ENCODE measurements at regions not wholly inside any gene's neighbourhood (a gene's known extent, or its start where the extent isn't known, plus 50 kb on each side); places are given as distances from the start of the nearest gene placed in this dataset.

GRCh38 chr5:135214897-135215616 is 181.0 kb upstream of the PITX1 start:
- no peak for TF ChIP-seq HHEX (CRISPR knock-in tag; IDR thresholded peaks at IDR 0.05)
- TF ChIP-seq, protein P1, sequence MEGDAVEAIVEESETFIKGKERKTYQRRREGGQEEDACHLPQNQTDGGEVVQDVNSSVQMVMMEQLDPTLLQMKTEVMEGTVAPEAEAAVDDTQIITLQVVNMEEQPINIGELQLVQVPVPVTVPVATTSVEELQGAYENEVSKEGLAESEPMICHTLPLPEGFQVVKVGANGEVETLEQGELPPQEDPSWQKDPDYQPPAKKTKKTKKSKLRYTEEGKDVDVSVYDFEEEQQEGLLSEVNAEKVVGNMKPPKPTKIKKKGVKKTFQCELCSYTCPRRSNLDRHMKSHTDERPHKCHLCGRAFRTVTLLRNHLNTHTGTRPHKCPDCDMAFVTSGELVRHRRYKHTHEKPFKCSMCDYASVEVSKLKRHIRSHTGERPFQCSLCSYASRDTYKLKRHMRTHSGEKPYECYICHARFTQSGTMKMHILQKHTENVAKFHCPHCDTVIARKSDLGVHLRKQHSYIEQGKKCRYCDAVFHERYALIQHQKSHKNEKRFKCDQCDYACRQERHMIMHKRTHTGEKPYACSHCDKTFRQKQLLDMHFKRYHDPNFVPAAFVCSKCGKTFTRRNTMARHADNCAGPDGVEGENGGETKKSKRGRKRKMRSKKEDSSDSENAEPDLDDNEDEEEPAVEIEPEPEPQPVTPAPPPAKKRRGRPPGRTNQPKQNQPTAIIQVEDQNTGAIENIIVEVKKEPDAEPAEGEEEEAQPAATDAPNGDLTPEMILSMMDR (CRISPR knock-in tag; IDR thresholded peaks at IDR 0.05) = no peak
- TF ChIP-seq ZBTB7A (CRISPR knock-in tag; IDR thresholded peaks at IDR 0.05) = no peak
- TF ChIP-seq REPIN1 (CRISPR knock-in tag; IDR thresholded peaks at IDR 0.05; ENCODE audit: borderline replicate concordance, low read depth) = no peak
- TF ChIP-seq ZBTB44 (CRISPR knock-in tag; IDR thresholded peaks at IDR 0.05) = no peak
- TF ChIP-seq POLR2AphosphoS5 (IDR thresholded peaks at IDR 0.05; ENCODE audit: low read depth, low read length) = no peak
- TF ChIP-seq, protein P2, sequence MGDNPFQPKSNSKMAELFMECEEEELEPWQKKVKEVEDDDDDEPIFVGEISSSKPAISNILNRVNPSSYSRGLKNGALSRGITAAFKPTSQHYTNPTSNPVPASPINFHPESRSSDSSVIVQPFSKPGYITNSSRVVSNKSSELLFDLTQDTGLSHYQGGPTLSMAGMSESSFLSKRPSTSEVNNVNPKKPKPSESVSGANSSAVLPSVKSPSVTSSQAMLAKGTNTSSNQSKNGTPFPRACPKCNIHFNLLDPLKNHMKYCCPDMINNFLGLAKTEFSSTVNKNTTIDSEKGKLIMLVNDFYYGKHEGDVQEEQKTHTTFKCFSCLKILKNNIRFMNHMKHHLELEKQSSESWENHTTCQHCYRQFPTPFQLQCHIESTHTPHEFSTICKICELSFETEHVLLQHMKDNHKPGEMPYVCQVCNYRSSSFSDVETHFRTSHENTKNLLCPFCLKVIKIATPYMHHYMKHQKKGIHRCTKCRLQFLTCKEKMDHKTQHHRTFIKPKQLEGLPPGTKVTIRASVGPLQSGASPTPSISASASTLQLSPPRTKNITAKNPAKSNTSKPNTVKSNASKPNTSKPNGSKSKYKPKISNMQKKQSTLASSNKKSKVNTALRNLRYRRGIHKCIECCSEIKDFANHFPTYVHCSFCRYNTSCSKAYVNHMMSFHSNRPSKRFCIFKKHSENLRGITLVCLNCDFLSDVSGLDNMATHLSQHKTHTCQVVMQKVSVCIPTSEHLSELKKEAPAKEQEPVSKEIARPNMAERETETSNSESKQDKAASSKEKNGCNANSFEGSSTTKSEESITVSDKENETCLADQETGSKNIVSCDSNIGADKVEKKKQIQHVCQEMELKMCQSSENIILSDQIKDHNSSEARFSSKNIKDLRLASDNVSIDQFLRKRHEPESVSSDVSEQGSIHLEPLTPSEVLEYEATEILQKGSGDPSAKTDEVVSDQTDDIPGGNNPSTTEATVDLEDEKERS (CRISPR knock-in tag; IDR thresholded peaks at IDR 0.05) = no peak
- TF ChIP-seq MAFF (IDR thresholded peaks at IDR 0.05; ENCODE audit: low read depth, low read length) = no peak

Measured in HepG2 (cell line).